ENCODE measurements at regions not wholly inside any gene's neighbourhood (a gene's known extent, or its start where the extent isn't known, plus 50 kb on each side); places are given as distances from the start of the nearest gene placed in this dataset.

DNA sequence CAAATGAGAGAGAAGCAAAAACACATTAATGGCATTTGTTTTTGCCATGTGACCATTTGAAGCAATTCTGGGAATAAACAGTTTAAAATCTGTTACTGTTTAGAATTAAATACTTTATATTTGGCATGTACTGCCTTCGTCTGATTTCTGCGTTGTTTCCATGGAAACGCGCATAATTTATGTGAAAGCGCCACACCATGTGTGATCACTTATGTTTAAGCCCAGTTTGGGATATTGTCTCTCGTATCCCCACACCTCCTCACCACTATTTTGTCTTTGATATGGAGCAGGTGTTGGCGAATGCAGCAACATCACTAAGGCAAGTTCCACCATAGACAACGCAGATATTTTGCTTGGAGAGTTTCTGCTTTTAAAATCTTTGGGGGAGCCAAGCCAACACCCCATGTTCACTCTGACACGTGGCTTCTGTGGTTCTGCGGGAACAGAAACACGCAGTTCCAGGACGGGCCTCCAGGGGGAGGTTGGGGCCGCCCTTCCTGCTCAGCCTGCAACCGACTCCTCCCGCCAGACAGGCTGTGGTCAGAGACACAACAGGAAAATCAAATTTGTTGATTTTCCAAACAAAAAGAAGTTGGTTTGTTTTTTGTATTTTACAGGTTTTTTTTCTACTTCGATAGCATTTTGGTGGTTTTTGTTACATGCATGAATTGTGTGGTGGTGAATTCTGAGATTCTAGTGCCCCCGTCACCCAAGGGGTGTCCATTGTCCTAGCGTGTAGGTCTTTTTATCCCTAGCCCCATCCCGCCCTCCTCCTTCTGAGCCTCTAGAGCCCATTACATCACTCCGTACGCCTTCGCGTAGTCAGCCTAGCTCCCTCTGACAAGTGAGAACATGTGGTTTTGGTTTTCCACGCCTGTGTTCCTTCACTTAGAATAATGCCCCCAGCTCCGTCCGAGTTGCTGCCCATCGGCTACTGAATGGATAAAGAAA lies 101.9 kb upstream of the SFSWAP start:
- intact Hi-C loops (cut with DNase I): no loop called here
- TF ChIP-seq, protein P1, sequence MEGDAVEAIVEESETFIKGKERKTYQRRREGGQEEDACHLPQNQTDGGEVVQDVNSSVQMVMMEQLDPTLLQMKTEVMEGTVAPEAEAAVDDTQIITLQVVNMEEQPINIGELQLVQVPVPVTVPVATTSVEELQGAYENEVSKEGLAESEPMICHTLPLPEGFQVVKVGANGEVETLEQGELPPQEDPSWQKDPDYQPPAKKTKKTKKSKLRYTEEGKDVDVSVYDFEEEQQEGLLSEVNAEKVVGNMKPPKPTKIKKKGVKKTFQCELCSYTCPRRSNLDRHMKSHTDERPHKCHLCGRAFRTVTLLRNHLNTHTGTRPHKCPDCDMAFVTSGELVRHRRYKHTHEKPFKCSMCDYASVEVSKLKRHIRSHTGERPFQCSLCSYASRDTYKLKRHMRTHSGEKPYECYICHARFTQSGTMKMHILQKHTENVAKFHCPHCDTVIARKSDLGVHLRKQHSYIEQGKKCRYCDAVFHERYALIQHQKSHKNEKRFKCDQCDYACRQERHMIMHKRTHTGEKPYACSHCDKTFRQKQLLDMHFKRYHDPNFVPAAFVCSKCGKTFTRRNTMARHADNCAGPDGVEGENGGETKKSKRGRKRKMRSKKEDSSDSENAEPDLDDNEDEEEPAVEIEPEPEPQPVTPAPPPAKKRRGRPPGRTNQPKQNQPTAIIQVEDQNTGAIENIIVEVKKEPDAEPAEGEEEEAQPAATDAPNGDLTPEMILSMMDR (IDR thresholded peaks at IDR 0.05): peak; percentile 48 to 85 (median 80)
- no peak for TF ChIP-seq POLR2A (IDR thresholded peaks at IDR 0.05)
- no peaks in the 10 kb centered on the region for H3K36me3 ChIP-seq
- H3K27me3 ChIP-seq: peaks cover 0 to 75% (median 0%) of the 10 kb centered on the region in 4 donors
- no peaks in the 10 kb centered on the region for H3K9me3 ChIP-seq
- peaks cover 0 to 16% (median 0%) of the 10 kb centered on the region in 3 donors for H3K4me1 ChIP-seq
- DNase-seq: no peak
- 23 to 27% methylated on average over 24 to 27 of the region's 27 CpGs for WGBS, 2 donors
- no peak overlapping the region for H3K4me3 ChIP-seq
- no peak overlapping the region for H3K27ac ChIP-seq

DNA sequence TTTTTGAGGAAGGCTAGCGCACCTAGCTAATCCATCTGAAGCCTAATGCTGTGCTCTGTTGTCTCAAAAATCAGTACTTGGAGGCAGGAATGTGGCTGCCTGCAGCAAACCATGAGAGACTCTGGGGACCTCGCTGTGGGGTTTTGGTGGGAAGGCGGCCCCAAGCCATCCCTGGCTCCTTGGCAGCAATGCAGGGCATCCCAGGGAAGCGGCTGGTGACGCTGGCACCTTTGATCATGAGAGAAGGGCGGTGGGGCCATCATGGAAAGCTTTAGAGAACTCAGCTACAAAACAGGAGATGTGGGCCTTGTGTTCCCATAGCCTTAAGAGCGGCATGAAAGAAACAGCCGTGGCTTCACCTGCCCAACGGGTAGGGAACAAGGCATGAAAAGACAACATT lies 101.1 kb upstream of the SFSWAP start:
- 93 to 94% methylated on average over 3 to 7 of the region's 9 CpGs for WGBS, 2 donors
- H3K9me3 ChIP-seq: no peaks in the 10 kb centered on the region
- peaks cover 0 to 11% (median 0%) of the 10 kb centered on the region in 3 donors for H3K4me1 ChIP-seq
- no peak for DNase-seq
- peaks cover 0 to 69% (median 0%) of the 10 kb centered on the region in 4 donors for H3K27me3 ChIP-seq
- H3K4me3 ChIP-seq: no peak overlapping the region
- H3K27ac ChIP-seq: no peak overlapping the region
- no peak for TF ChIP-seq POLR2A (IDR thresholded peaks at IDR 0.05)
- TF ChIP-seq, protein P1 (IDR thresholded peaks at IDR 0.05): no peak
- intact Hi-C loops (cut with DNase I): loop anchor here (10.0 kb wide), 1 partner anchor 215 kb away; the partner anchor contains the start of gene MMP17
- no peaks in the 10 kb centered on the region for H3K36me3 ChIP-seq

DNA sequence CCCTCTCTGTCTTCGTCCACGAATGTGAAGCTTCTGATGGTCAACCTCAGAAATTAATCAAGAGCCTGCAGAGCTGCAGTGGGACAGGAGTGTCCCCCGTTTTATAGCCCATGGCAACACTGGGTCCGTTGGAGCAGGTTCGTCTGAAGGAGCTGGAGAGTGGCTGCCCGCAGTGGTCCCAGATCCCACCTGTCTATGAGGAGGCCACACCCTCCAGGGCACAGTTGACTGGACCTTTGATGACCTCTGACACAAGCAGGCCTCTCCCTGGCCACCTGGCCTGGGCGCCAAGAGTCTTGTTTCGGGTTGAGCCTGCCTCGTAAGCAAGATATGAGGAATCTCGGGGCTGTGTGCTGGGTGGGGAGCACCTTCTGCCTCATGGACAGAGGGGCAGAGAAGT lies 100.7 kb upstream of the SFSWAP start:
- Histone ChIP-seq H3K9me3 (no peaks in the 10 kb centered on the region), H3K27me3 (peaks cover 0 to 64% (median 0%) of the 10 kb centered on the region in 4 donors), H3K4me1 (peaks cover 0 to 11% (median 0%) of the 10 kb centered on the region in 3 donors), H3K4me3 (no peak overlapping the region), H3K27ac (no peak overlapping the region), H3K36me3 (no peaks in the 10 kb centered on the region)
- WGBS, 2 donors: 81 to 82% methylated on average over 5 to 9 of the region's 10 CpGs
- DNase-seq: no peak
- no peak for TF ChIP-seq POLR2A (IDR thresholded peaks at IDR 0.05)
- TF ChIP-seq, protein P1 (IDR thresholded peaks at IDR 0.05): no peak
- intact Hi-C loops (cut with DNase I): loop anchor here (10.0 kb wide), 1 partner anchor 215 kb away; the partner anchor contains the start of gene MMP17

DNA sequence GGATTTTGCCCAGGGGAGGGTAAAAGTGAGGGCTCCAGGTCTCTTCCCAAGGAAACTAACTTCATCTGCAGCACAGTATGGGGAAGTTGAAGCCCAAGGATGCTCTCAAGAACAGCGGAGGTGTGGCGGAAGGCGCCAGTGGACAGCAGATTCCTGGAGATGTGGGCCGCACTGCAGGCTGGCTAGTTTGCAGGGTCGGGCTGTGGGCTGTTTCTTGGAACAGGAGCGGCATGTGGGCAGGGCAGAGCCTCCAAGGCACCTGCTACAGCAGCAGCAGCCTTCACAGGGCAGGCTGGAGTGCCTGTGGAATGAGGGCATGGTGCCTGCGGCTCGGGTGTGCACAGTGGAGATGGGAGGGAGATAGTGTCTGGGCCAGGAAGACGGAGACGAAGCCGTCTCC lies 100.0 kb upstream of the SFSWAP start:
- WGBS, 2 donors: 70 to 89% methylated on average over 6 to 10 of the region's 11 CpGs
- TF ChIP-seq POLR2A (IDR thresholded peaks at IDR 0.05): no peak
- TF ChIP-seq, protein P1 (IDR thresholded peaks at IDR 0.05): no peak
- peaks cover 0 to 11% (median 0%) of the 10 kb centered on the region in 3 donors for H3K4me1 ChIP-seq

More for the DNA sequence above, 100.0 kb upstream of the SFSWAP start:
- Histone ChIP-seq H3K27ac (no peak overlapping the region), H3K4me3 (no peak overlapping the region), H3K9me3 (no peaks in the 10 kb centered on the region), H3K36me3 (no peaks in the 10 kb centered on the region), H3K27me3 (peaks cover 0 to 64% (median 0%) of the 10 kb centered on the region in 4 donors)
- DNase-seq: no peak
- intact Hi-C loops (cut with DNase I): loop anchor here (10.0 kb wide), 1 partner anchor 214 kb away; the partner anchor contains the start of gene MMP17

Data from esophagus squamous epithelium (tissue), 5 donors.